Urinary bladder (tissue), 3 donors: ENCODE measurements at regions not wholly inside any gene's neighbourhood (a gene's known extent, or its start where the extent isn't known, plus 50 kb on each side); places are given as distances from the start of the nearest gene placed in this dataset.
"Not testable (repeated sequence)": the region's sequence is repeated elsewhere in the genome, so short reads cannot be mapped to it uniquely, and the experiment has no call there.

Experiments used
- DNase-seq: peaks from one replicate; pipeline ENCODE4 v3.0.0-alpha.2; 2015; ENCODE audit errors: extremely low spot score
- H3K27ac ChIP-seq: one replicate; pipeline ENCODE4 v1.5.1; 2013; ENCODE audit warnings: low read depth, mild to moderate bottlenecking, moderate library complexity
- H3K36me3 ChIP-seq: one replicate; pipeline ENCODE4 v1.6.1; 2013; ENCODE audit warnings: mild to moderate bottlenecking, moderate library complexity; ENCODE audit not compliant: insufficient read depth
- H3K4me1 ChIP-seq: one replicate; pipeline ENCODE4 v1.6.1; 2013; ENCODE audit warnings: mild to moderate bottlenecking, moderate library complexity; ENCODE audit not compliant: insufficient read depth
- H3K4me3 ChIP-seq: one replicate; pipeline ENCODE4 v1.5.1; 2013; ENCODE audit warnings: low read depth, low read length
- WGBS: extraction: QIAGEN DNeasy Blood & Tissue Kit; methylation state at CpG from one replicate; pipeline ENCODE4 v1.1.7; 2013; 5-methylcytosine and 5-hydroxymethylcytosine counted together
- donor health status: healthy with polysubstance abuse.
- donor health status: healthy.

- Histone ChIP-seq H3K27ac (no peak overlapping the region), H3K4me3 (no peak overlapping the region), H3K36me3 (no peaks in the 10 kb centered on the region), H3K4me1 (no peaks in the 10 kb centered on the region)
- 89% methylated on average over 2 of the region's 2 CpGs for WGBS
- DNase-seq, result no peak
Measured at GRCh38 chr21:31515253-31515652, 144.2 kb upstream of the SOD1 start.

- WGBS, result 70% methylated on average over 12 of the region's 12 CpGs
- Histone ChIP-seq H3K27ac (no peak overlapping the region), H3K36me3 (no peaks in the 10 kb centered on the region), H3K4me1 (no peaks in the 10 kb centered on the region), H3K4me3 (no peak overlapping the region)
- no peak for DNase-seq
Measured at GRCh38 chr21:31514598-31514997, 144.9 kb upstream of the SOD1 start.

GRCh38 chr21:31513541-31513940 lies 146.0 kb upstream of the SOD1 start:
- H3K27ac ChIP-seq, H3K4me1 ChIP-seq, H3K4me3 ChIP-seq, H3K36me3 ChIP-seq, DNase-seq: not testable (repeated sequence)
- 93% methylated on average over 5 of the region's 5 CpGs for WGBS

- H3K4me1 ChIP-seq, H3K36me3 ChIP-seq, H3K27ac ChIP-seq, DNase-seq, H3K4me3 ChIP-seq: not testable (repeated sequence)
- WGBS, result 82% methylated on average over 4 of the region's 4 CpGs
Measured at GRCh38 chr21:31511999-31512398, 147.5 kb upstream of the SOD1 start.

- no peak for DNase-seq
- no peak overlapping the region for H3K4me3 ChIP-seq
- no peaks in the 10 kb centered on the region for H3K4me1 ChIP-seq
- no peaks in the 10 kb centered on the region for H3K36me3 ChIP-seq
- 96% methylated on average over 7 of the region's 7 CpGs for WGBS
- H3K27ac ChIP-seq, result no peak overlapping the region
Measured at GRCh38 chr21:31511258-31511657, 148.2 kb upstream of the SOD1 start.

- Histone ChIP-seq H3K4me3 (no peak overlapping the region), H3K36me3 (no peaks in the 10 kb centered on the region), H3K27ac (no peak overlapping the region), H3K4me1 (no peaks in the 10 kb centered on the region)
- DNase-seq, result no peak
- WGBS, result 67% methylated on average over 14 of the region's 14 CpGs
Measured at GRCh38 chr21:31509194-31510017, 150.1 kb upstream of the SOD1 start.

GRCh38 chr21:31505975-31506374 lies 153.5 kb upstream of the SOD1 start:
- Histone ChIP-seq H3K36me3 (no peaks in the 10 kb centered on the region), H3K4me1 (no peaks in the 10 kb centered on the region), H3K27ac (no peak overlapping the region), H3K4me3 (no peak overlapping the region)
- WGBS, result 74% methylated on average over 7 of the region's 7 CpGs
- no peak for DNase-seq

- H3K27ac ChIP-seq, result no peak overlapping the region
- H3K4me1 ChIP-seq, result no peaks in the 10 kb centered on the region
- no peak overlapping the region for H3K4me3 ChIP-seq
- DNase-seq, result peak; percentile 45
- 95% methylated on average over 3 of the region's 3 CpGs for WGBS
- no peaks in the 10 kb centered on the region for H3K36me3 ChIP-seq
Measured at GRCh38 chr21:31503939-31504338, 155.6 kb upstream of the SOD1 start.

- Histone ChIP-seq H3K36me3 (no peaks in the 10 kb centered on the region), H3K4me1 (no peaks in the 10 kb centered on the region), H3K4me3 (no peak overlapping the region), H3K27ac (no peak overlapping the region)
- 82% methylated on average over 2 of the region's 2 CpGs for WGBS
- no peak for DNase-seq
Measured at GRCh38 chr21:31503467-31503866, 156.0 kb upstream of the SOD1 start.

GRCh38 chr21:31502537-31503143 lies 156.9 kb upstream of the SOD1 start:
- H3K27ac ChIP-seq, result no peak overlapping the region
- 87% methylated on average over 10 of the region's 10 CpGs for WGBS
- H3K36me3 ChIP-seq, result no peaks in the 10 kb centered on the region
- no peaks in the 10 kb centered on the region for H3K4me1 ChIP-seq
- H3K4me3 ChIP-seq, result no peak overlapping the region
- DNase-seq, result no peak

GRCh38 chr21:31501926-31502325 lies 157.6 kb upstream of the SOD1 start:
- 90% methylated on average over 5 of the region's 5 CpGs for WGBS
- Histone ChIP-seq H3K36me3 (no peaks in the 10 kb centered on the region), H3K4me1 (no peaks in the 10 kb centered on the region), H3K4me3 (no peak overlapping the region), H3K27ac (no peak overlapping the region)
- DNase-seq, result peak; percentile 71

- 89% methylated on average over 7 of the region's 7 CpGs for WGBS
- DNase-seq, result no peak
- no peak overlapping the region for H3K27ac ChIP-seq
- no peak overlapping the region for H3K4me3 ChIP-seq
- no peaks in the 10 kb centered on the region for H3K4me1 ChIP-seq
- H3K36me3 ChIP-seq, result no peaks in the 10 kb centered on the region
Measured at GRCh38 chr21:31500982-31501381, 156.9 kb upstream of the TIAM1 start.

GRCh38 chr21:31500071-31500470 lies 156.0 kb upstream of the TIAM1 start:
- no peak overlapping the region for H3K4me3 ChIP-seq
- DNase-seq, result no peak
- no peak overlapping the region for H3K27ac ChIP-seq
- no peaks in the 10 kb centered on the region for H3K36me3 ChIP-seq
- 82% methylated on average over 5 of the region's 5 CpGs for WGBS
- no peaks in the 10 kb centered on the region for H3K4me1 ChIP-seq

GRCh38 chr21:31498985-31499384 lies 154.9 kb upstream of the TIAM1 start:
- no peaks in the 10 kb centered on the region for H3K4me1 ChIP-seq

More at GRCh38 chr21:31498985-31499384, 154.9 kb upstream of the TIAM1 start:
- DNase-seq, result no peak
- Histone ChIP-seq H3K36me3 (no peaks in the 10 kb centered on the region), H3K27ac (no peak overlapping the region), H3K4me3 (no peak overlapping the region)
- WGBS, result 48% methylated on average over 1 of the region's 1 CpG
